Renal cortical epithelial cell (primary cell): ENCODE measurements at regions not wholly inside any gene's neighbourhood (a gene's known extent, or its start where the extent isn't known, plus 50 kb on each side); places are given as distances from the start of the nearest gene placed in this dataset.
"Not testable (repeated sequence)": the region's sequence is repeated elsewhere in the genome, so short reads cannot be mapped to it uniquely, and the experiment has no call there.

Experiments used
- DNase-seq: peaks from one replicate; pipeline ENCODE4 v3.0.0-alpha.2; 2011; ENCODE audit warnings: low read depth

DNA sequence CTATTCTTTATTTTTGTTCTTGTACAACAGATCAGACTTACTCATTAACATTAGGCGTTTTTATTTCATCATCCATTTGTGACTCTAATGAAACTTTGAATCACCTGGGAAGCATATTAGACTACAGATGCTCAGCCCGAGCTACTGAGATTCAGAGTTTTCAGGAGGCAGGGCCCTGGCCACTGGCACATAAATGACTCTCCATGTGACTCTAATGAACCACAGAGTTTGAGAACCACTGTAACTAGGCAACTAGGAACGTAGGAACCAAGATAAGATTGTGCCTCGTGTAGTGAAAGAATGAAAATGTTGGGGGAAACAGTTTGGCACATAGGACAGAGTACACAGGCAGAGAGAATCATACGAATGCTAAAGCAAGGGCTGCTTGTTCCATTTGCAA is 405.9 kb upstream of the BTBD3 start:
- no peak for DNase-seq

DNA sequence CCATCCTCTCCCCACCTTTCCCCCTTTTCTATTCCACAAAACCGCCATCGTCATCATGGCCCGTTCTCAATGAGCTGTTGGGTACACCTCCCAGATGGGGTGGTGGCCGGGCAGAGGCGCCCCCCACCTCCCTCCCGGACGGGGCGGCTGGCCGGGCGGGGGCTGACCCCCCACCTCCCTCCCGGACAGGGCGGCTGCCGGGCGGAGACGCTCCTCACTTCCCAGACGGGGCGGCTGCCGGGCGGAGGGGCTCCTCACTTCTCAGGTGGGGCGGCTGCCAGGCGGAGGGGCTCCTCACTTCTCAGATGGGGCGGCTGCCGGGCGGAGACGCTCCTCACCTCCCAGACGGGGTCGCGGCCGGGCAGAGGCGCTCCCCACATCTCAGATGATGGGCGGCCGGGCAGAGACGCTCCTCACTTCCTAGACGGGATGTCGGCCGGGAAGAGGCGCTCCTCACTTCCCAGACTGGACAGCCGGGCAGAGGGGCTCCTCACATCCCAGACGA is 404.4 kb upstream of the BTBD3 start:
- DNase-seq, result not testable (repeated sequence)

DNA sequence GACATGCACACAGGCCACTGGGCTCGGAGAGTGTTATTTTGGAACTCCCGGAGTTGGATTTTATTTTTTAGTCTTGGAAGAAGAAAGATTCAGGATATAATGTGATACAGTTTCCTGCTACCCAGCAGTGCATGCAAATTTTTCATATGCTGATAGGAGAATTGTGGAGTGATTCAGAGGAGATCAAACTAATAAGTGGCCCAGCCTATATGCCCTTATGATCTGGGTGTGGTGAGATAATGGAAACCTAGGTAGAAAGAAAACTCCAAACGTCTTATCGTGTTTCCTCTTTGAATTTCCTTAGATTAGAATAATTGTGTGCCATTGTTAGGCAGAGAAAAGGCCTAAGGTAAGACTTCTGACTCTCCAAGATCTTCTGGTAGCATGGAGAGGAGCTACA is 401.2 kb upstream of the BTBD3 start:
- DNase-seq, result no peak

DNA sequence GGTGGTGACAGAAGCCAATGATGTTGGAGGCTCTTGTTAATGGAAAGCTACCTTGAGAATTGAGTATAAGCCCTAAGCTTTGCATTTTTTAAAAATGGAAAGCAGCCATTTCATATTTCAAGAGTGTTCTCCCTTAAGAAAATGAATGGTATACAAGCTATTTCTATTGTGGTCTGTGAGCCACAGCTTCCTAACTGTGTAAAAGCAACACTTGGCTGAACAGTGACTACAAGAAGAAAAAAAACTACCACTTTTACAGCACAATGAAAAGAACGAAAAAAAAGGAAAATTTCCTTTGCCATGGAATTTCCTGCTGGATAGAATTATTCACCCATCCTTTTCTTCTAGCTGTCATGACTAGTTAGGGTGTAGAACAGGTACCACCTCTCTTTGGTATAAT is 397.1 kb upstream of the BTBD3 start:
- DNase-seq, result peak; percentile 66

DNA sequence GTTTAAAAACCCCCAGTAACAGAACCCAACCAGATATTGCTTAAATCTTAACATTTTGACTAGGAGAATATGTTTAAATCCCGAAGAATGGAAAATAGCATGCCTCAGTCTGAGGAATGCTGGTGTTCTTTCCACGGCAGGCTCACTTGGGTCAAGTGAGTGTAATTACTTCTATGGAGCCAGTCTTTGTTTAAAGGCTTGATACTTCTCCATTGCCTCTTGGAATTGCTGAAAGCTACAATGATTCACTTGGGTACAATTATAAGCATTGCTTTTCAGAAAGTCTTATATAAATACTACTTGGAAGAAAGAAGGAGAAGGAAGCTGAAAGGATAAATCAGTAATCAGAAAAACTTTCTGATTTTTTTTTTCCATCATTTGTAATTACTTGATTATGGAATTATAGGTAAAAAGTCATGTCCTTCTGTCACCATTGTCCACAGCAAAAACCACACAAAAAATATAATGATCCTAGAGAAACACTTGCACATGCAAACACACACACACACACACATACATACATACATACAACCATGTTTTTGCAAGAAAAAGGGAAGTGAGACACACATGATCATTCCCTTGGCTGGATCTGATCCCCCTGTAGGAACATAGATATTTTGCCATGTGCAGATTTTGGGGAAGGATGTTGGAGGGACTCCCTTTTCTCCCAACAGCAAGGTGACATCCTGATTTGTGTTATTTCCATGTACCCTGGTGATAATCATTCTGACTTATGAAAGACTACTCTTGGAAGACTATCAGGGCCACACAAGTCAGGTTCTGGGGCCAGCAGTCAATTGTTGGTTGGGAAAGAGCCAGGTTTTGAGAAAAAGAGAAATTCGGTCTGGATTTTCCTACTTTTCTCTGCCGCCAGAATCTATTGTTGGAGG is 396.0 kb upstream of the BTBD3 start:
- no peak for DNase-seq

GRCh38 chr20:11522366-11522741 is 395.3 kb upstream of the BTBD3 start:
- DNase-seq, result peak; percentile 32

GRCh38 chr20:11529047-11529446 is 388.6 kb upstream of the BTBD3 start:
- DNase-seq, result peak; percentile 25

DNA sequence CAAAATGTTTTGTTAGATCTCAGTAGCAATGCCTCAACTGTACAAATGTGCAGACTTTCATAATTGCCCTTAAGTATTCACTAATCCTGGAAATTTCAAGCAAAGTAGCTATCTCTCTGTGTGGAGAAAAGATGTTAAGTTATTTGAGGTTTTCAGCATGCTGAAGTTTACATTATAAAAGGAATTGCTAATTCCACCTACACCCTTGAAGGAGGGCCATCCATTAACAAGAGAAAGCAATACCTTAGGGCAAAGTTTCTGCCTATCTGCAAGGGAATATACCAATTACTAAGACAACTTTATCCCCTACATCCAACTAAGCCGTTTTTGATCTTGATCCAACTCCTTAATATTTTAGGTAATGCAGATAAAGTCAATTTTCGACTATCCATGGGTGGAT is 380.7 kb upstream of the BTBD3 start:
- DNase-seq, result no peak

GRCh38 chr20:11539450-11539849 is 378.2 kb upstream of the BTBD3 start:
- DNase-seq, result no peak

GRCh38 chr20:11540558-11540957 is 377.1 kb upstream of the BTBD3 start:
- no peak for DNase-seq

DNA sequence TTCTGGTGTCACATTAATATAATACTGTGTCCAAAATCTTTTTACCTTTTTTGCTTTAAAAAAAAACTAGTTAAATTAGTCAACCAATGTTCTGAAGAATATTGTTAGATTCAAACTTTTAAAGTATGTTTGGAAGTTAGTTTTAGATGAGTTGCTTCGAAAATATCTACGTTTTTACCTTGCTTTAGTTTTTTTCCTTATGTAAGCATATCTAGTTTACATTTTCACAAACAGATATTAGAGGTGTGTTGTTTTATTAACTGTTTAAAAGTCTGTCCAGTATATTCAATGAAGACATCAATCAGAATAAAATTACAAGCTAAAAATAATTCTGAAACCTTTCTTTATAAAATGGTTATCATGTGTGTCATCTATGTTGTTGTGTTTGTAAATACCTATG is 375.0 kb upstream of the BTBD3 start:
- no peak for DNase-seq

DNA sequence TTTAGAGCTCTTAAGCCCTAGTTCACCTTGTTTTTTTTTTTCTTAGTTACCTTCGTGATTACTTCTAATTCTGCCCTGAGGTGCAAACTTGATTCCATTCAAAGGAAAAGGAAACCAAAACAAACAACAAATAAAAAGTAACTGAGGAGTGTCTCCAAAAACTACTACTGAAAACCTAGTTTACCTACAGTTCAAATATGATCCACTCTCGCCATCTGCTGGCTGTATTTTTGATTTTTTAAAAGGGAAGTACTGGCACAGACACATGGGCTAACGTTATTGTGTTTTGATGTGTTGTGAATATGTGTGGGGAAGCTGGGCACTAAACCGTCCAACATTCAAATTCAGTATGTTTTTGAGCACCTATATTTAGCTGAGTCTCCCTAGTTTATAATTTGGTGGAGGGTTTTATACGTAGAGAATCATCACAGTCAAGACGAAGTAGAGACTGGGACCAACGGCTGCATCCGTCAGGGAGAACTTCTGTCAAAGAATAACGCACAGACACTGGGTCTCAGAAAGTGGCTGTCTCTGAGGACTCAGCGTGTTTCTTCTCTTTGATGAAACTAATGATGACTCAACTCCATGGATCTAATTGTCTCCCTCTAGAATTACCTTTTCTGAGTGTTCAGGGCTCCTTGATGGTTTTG is 373.5 kb upstream of the BTBD3 start:
- peak; percentile 83 for DNase-seq

- DNase-seq, result no peak
Observed at GRCh38 chr20:11546939-11547338, 370.8 kb upstream of the BTBD3 start.

DNA sequence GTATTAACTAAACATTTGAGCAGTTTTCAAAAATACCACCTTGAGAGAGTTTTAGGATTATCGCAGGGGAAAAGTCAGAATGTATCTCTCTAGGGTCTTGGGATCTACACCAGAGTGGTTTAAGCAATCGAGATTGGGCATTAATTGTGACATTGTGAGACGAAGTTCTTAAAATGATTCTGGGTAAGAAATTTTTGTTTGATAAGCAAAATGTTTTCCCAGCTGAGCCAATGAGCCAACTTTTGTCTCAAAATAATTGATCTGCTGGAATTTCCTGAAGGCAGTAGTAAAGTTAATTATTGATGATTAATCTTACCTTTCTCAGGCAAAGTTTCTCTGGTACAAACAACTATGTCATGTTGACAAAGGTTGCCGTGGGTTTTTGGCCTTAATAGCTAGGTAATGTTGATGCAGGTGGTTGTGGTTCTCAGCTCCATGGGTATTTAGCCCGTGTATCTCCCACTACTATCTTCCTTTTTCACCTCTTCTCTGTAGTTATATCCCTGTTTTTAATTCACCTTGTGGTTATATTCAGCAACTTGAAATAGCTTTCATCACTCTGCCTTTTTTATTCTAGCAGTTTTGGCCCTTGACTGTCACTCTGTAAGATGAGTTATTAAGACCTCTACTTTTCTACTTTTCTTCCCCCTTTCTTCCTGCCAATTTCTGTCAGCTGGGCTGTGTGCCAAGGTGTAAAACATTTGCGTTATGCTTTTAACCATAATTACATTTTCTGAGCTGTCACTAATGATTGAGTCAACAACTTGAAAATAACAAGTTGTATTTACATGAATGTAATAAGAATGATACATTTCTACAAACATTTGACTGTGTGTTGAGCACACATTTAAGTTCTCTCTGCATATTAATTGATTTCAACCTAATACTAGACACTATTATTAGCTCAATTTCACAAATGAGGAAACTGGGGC is 368.3 kb upstream of the BTBD3 start:
- DNase-seq, result peak; percentile 51

DNA sequence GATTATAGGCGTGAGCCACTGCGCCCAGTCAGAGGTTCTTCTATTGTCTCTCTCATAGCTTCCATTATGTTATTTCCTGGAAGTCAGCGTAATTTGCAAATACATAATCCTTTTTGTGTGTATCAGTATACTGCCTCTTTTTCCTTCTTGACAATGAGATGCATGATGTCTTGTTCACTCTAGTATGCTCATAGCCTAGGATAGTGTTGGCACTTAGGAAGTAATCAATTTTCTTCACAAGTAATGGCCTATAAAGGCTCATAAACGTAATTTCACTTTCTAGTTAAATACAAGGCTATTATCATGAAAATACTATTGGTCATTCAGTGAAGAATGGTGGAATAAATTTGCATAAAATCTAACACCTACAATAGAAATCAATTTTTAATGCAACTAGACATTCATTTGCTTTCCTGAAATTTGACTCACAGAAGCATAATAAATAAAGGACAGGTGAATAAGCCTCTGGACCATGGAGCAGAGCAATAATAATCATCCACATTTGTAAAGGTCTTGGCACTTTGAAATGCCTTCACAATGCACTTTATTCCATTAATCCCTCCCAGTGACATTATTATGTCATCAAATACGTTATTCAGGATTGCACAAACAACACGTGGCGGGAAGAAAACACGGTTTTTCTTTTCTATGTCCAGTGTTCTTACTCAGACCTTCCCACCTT is 366.9 kb upstream of the BTBD3 start:
- DNase-seq, result no peak

GRCh38 chr20:11551479-11551878 is 366.2 kb upstream of the BTBD3 start:
- DNase-seq, result no peak

- DNase-seq, result peak; percentile 28
Observed at GRCh38 chr20:11553603-11554002, 364.1 kb upstream of the BTBD3 start.

GRCh38 chr20:11555510-11555909 is 362.2 kb upstream of the BTBD3 start:
- no peak for DNase-seq

GRCh38 chr20:11556410-11556809 is 361.3 kb upstream of the BTBD3 start:
- DNase-seq, result no peak

- DNase-seq, result no peak
Observed at GRCh38 chr20:11564491-11564890, 353.2 kb upstream of the BTBD3 start.

DNA sequence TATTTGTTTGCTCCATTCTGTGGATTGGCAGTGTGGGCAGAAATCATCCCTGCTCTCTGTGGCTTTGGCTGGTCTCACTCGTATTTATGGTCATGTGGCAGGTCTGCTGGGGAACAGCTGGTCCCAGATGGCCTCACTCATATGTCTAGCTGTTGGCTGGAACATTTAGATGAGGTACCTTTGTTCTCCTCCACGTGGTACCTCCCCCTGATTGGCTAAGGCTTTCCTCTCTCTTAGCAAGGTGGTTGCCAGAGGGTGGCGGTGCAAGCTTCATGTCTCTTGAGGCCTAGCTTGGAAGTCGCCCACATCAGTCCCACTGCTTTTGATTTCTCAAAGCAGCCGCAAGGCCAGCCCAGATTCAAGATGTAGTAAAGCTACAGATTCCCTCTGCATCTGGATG is 348.5 kb upstream of the BTBD3 start:
- DNase-seq, result no peak

- no peak for DNase-seq
Observed at GRCh38 chr20:11573507-11573906, 344.2 kb upstream of the BTBD3 start.
